Adrenal gland (tissue), 5 donors: ENCODE measurements at regions not wholly inside any gene's neighbourhood (a gene's known extent, or its start where the extent isn't known, plus 50 kb on each side); places are given as distances from the start of the nearest gene placed in this dataset.

ENCODE experiments used
- CTCF ChIP-seq, 6 experiments: fragments of 450-650 bp in 4 of 6; fragments of 200-600 bp in 2 of 6; sonication (generic) in 1 of 6; IDR thresholded peaks; 1 replicate in 5 of 6; 2 replicates in 1 of 6; pipeline versions ENCODE4 v1.5.1 to v1.8.0; 2016 to 2021; ENCODE audit warnings: antibody characterized with exemption in 6 of 6, mild to moderate bottlenecking in 2 of 6, moderate library complexity in 1 of 6
- POLR2A ChIP-seq, 2 donors: fragments of 450-650 bp; IDR thresholded peaks; one replicate each; pipeline ENCODE4 v1.6.1; 2017; ENCODE audit warnings: antibody characterized with exemption in 2 of 2, mild to moderate bottlenecking in 2 of 2, moderate library complexity in 1 of 2
- donor health status: DM: no; HTN: no; CAD: no.

- TF ChIP-seq CTCF (IDR thresholded peaks at IDR 0.05) = no peak
- TF ChIP-seq POLR2A (IDR thresholded peaks at IDR 0.05) = no peak
Observed at GRCh38 chr18:8893221-8893620, 187.9 kb downstream of the MTCL1 start.
